NCI-H128 (cell line): ENCODE measurements at regions not wholly inside any gene's neighbourhood (a gene's known extent, or its start where the extent isn't known, plus 50 kb on each side); places are given as distances from the start of the nearest gene placed in this dataset.
"Not testable (repeated sequence)": the region's sequence is repeated elsewhere in the genome, so short reads cannot be mapped to it uniquely, and the experiment has no call there.

Source experiments
- DNase-seq: peaks from one replicate; lab custom pipeline; 2025; ENCODE audit not compliant: unreplicated experiment; lab: John Stamatoyannopoulos, UW

DNA sequence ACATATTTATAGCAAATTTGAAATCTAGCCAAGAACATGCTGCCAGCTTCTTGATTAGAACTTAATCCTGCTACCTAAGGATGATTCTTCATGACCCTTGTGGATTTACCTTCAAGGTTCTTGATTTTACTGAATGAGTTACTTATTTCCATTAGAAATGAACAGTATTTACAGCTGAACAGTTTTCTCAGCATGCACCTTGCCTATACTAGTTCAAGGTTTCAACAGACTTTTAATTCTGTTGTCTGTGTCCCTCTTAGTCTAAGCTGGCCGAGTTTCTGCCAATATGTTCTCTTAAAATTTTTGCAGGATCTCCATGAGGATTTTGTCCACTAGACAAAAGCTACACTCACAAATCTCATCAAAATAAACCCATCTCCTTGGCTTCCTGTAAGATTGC, 188.8 kb upstream of the ST8SIA4 start:
- DNase-seq: no peak

- no peak for DNase-seq
These were observed 181.3 kb upstream of the ST8SIA4 start for GRCh38 chr5:101084353-101084752.

GRCh38 chr5:101080462-101081240, 177.6 kb upstream of the ST8SIA4 start:
- no peak for DNase-seq

DNA sequence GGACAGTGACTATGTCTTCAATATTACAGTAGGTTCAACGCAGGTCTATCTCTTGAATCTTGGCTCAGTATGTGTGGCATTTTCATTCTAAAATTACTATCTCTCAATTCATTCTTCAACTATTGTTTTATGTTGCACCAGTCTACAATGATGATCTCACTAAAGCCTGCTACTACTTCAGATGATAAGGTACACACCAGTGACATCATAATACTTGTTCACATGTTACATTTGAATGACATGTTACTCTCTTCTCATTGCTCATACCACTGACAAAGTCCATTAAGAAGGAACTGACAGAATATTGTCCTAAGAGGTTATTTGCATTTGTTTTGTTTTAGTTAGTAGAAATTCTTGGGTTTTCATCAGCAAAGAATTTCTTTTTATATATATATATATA, 165.2 kb upstream of the ST8SIA4 start:
- no peak for DNase-seq

DNA sequence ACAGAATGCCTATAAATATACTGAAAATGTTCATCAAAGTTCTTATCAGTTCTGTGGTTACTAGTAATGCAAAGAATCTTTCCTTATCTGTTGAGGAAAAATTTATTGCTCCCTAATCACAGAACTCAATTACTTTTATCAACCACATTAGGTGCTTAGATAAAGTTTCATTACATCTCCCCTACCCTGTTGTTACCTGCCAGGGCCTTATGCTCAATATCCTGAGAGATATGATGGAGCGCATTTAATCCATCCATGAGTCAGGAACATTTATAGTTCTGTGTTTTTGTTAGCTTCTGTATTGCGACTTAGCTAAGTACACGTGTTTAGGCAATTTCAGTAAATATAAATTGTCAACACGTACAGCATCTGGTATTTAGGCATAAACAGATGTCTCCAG, 164.3 kb upstream of the ST8SIA4 start:
- DNase-seq: no peak

DNA sequence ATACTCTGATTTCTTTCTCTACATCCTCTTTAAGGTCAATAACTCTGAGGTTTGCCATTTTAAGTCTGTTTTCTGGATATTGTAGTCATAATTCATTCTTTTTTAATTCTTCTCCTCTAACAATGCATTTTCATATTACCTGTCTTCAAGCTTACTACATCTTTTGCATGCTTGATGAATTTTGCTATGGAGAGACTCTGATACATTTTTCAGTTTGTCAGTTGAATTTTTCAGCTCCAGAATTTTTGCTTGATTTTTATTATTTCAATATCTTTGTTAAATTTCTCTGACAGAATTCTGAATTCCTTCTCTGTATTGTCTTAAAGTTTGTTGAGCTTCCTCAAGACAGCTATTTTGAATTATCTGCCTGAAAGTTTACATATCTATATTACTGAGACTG, 159.8 kb upstream of the ST8SIA4 start:
- DNase-seq: no peak

GRCh38 chr5:101047181-101047580, 144.1 kb upstream of the ST8SIA4 start:
- no peak for DNase-seq

- DNase-seq: no peak
These were observed 142.6 kb upstream of the ST8SIA4 start for GRCh38 chr5:101045689-101046088.

GRCh38 chr5:101040002-101040401, 136.9 kb upstream of the ST8SIA4 start:
- DNase-seq: not testable (repeated sequence)

- no peak for DNase-seq
These were observed 133.7 kb upstream of the ST8SIA4 start for GRCh38 chr5:101036778-101037177.

DNA sequence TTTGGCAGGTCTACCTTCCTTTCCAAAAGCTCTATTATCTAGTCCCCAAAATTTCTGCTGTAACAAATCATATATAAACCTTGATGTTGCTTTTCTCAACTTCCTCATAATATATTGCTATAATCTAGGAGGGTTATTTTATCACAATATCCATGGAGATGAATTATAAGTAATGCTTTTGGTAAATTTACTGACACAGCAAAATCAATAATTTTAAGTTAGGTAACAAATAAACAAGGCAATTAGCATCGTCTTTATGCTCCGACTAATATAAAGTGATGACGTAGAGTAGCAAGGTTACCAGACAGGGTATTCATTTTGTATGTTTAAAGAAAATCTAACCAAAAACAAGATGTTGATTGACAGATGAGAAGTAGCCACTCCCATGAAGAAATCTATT, 132.3 kb upstream of the ST8SIA4 start:
- no peak for DNase-seq

GRCh38 chr5:101024299-101024698, 121.2 kb upstream of the ST8SIA4 start:
- DNase-seq: no peak

DNA sequence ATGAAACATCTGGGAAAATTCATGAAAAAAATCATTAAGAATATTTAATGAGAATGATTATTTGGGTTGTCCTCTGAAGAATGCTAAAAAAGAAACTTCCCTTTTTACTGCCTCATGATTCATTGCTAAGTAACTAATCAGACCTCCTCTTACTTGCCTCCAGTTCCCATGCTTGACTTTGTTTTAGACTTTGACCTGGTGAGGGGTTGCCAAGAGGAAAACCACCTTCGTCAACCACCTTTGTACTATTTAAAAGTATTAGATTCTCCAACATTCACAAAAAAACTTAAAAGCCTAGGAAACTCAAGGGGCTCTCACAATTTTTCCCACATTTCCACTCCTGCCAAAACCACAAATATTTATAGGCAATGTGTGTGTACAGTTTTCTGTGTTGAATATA, 115.2 kb upstream of the ST8SIA4 start:
- no peak for DNase-seq

DNA sequence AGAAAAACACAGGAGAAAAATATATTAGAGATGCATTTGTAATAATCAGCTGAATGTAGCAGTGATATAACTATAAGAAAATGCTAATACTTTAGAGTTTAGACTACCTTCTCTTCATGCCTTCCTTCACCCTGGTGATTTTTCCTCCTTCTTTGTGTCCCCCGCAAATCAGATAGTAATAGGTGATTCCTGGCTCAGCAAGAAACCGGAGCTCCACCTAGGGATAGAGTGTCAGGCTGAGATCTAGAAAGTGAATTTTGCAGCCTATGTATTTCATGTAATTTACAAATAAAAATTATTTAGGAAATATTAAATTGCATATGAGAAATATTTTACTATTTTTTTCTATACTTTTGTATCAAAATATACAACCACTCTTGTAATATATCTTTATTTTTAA, 109.8 kb upstream of the ST8SIA4 start:
- no peak for DNase-seq

GRCh38 chr5:101009758-101010519, 106.9 kb upstream of the ST8SIA4 start:
- DNase-seq: no peak

- no peak for DNase-seq
These were observed 89.3 kb upstream of the ST8SIA4 start for GRCh38 chr5:100992354-100992753.

- not testable (repeated sequence) for DNase-seq
These were observed 80.5 kb upstream of the ST8SIA4 start for GRCh38 chr5:100983601-100984000.

GRCh38 chr5:100974082-100974481, 71.0 kb upstream of the ST8SIA4 start:
- no peak for DNase-seq

DNA sequence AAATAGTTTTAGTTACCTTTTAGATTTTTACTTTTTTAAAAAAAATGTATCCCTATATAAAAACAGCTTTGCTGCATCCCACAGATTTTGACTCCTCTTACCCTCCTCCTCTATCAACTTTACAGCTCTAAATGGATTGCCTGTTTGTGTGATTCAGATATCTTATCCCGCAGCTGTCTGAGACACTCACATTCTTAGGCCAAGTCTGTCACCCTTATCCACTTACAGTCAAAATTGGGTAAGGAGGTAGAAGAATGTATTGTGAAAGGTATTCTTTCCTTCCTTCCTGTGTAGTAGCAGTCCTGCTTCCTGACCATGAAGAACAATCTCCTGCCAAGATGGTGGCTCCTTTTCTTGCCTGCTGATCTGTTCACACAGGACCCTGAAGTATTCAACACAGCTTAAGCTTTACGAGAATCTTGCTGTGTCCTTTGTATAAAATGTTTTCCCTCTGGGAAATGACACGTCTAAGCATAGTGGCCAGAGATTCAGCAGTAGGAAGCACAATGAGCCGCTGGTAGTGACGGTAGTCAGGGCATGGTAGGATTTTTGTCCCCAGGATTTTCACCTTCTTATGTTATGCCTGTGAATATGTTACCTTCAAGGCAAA, 67.7 kb upstream of the ST8SIA4 start:
- no peak for DNase-seq

GRCh38 chr5:100965291-100965690, 62.2 kb upstream of the ST8SIA4 start:
- no peak for DNase-seq
